IgD-negative memory B cell (primary cell): ENCODE measurements at regions not wholly inside any gene's neighbourhood (a gene's known extent, or its start where the extent isn't known, plus 50 kb on each side); places are given as distances from the start of the nearest gene placed in this dataset.

Source experiments
- H3K27ac Mint-ChIP-seq, 3 donors: one replicate each; pipeline ENCODE4 v1.8.0; 2020 to 2022; ENCODE audit warnings: mild to moderate bottlenecking in 3 of 3, mixed read lengths in 3 of 3, moderate library complexity in 1 of 3
- H3K27me3 Mint-ChIP-seq: one replicate; pipeline ENCODE4 v1.8.0; 2021; ENCODE audit warnings: mixed read lengths
- H3K36me3 Mint-ChIP-seq: one replicate; pipeline ENCODE4 v1.8.0; 2020; ENCODE audit warnings: mild to moderate bottlenecking, mixed read lengths
- H3K4me1 Mint-ChIP-seq, 3 donors: one replicate each; pipeline ENCODE4 v1.8.0; 2020 to 2022; ENCODE audit warnings: mixed read lengths in 3 of 3, mild to moderate bottlenecking in 1 of 3
- H3K4me3 Mint-ChIP-seq, 4 donors: one replicate each; pipeline ENCODE4 v1.8.0; 2020 to 2022; ENCODE audit warnings: mild to moderate bottlenecking in 4 of 4, mixed read lengths in 4 of 4, moderate library complexity in 3 of 4
- H3K9me3 Mint-ChIP-seq, 3 donors: one replicate each; pipeline ENCODE4 v1.8.0; 2020 to 2021; ENCODE audit warnings: mixed read lengths in 3 of 3, mild to moderate bottlenecking in 1 of 3

GRCh38 chr6:77037439-77037838, 425.9 kb downstream of the HTR1B start:
- Mint-ChIP-seq H3K9me3 (peaks cover 6 to 11% (median 7%) of the 10 kb centered on the region in 3 donors), H3K36me3 (no peaks in the 10 kb centered on the region), H3K27ac (no peak overlapping the region), H3K27me3 (no peaks in the 10 kb centered on the region), H3K4me3 (no peak overlapping the region), H3K4me1 (no peaks in the 10 kb centered on the region)

DNA sequence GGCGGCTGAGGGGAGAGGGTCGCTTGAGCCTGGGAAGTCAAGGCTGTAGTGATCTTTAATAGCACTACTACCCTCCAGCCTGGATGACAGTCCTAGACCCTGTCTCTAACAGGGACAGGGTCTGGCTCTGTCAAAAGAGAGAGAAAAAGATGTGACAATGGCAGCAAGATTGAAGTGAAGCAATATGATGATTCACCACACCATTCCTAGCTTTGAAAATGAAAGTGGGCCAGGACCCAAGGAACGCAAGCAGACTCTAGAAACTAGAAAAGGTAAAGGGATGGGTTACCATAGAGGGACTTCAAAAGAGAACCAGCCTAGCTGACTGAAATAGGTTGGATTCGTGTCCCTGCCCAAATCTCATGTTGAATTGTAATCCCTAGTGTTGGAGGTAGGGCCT, 426.9 kb downstream of the HTR1B start:
- Mint-ChIP-seq H3K27me3 (no peaks in the 10 kb centered on the region), H3K9me3 (peaks cover 4 to 11% (median 11%) of the 10 kb centered on the region in 3 donors), H3K36me3 (no peaks in the 10 kb centered on the region), H3K27ac (no peak overlapping the region), H3K4me1 (no peaks in the 10 kb centered on the region), H3K4me3 (no peak overlapping the region)

- H3K27me3 Mint-ChIP-seq = no peaks in the 10 kb centered on the region
- no peak overlapping the region for H3K4me3 Mint-ChIP-seq
- H3K27ac Mint-ChIP-seq = no peak overlapping the region
- no peaks in the 10 kb centered on the region for H3K4me1 Mint-ChIP-seq
- H3K9me3 Mint-ChIP-seq = peaks cover 5 to 11% (median 6%) of the 10 kb centered on the region in 3 donors
- no peaks in the 10 kb centered on the region for H3K36me3 Mint-ChIP-seq
These were observed 429.1 kb downstream of the HTR1B start for GRCh38 chr6:77034161-77034560.

DNA sequence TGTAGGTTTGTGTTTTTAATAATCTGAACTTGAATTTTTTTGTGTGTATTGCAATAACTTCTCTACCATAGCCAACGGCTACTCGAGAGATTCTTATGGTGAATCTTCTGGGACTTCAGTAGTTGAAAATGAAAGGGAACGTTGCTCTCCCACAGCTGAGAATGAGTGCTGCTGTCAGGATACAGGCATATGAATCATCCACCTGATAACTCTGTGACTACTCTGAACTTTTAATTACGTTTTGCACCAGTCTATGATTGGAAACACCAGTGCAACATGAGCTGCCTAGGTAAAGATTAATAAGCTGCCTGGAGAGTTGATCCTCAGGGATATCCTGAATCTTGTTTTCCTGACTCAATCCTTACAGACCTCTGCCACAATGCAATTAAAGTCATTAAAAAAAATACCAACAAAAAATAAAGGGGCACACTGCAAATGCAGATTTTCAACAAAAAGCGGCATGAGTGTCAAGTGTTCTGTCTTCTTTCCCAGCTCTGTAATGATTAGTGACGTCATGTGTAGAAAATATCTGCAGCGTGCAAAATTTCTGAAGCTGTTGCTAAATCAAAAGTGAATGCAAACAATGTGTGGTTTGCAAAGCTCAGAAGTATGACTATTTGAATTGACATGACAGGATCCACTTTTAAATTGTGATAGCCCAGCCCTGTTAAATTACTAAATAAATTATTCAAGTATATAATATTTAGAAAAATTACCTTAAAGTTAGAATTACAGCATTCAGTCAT, 432.2 kb downstream of the HTR1B start:
- Mint-ChIP-seq H3K4me1 (no peaks in the 10 kb centered on the region), H3K27ac (no peak overlapping the region), H3K36me3 (no peaks in the 10 kb centered on the region), H3K4me3 (no peak overlapping the region), H3K9me3 (peaks cover 0 to 7% (median 3%) of the 10 kb centered on the region in 3 donors), H3K27me3 (no peaks in the 10 kb centered on the region)

DNA sequence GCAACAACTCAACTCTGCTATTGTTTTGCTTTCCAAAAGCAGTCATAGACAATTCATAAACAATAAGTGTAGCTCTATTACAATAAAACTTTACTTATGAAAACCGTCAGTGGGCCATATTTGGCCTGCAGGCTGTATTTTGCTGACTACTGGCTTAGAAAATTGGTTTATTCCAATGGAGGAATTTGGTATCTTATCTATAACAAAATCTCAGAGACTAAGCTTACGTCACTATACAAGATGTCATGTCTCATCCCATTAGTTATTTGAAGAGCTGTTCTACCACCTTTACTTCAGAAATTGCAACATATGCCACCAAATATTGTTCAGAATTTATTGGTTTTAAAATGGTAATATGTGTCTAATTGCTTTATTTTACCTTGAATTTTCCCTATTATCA, 436.9 kb downstream of the HTR1B start:
- H3K4me1 Mint-ChIP-seq = no peaks in the 10 kb centered on the region
- no peak overlapping the region for H3K4me3 Mint-ChIP-seq

GRCh38 chr6:77025736-77026223, 437.5 kb downstream of the HTR1B start:
- H3K4me1 Mint-ChIP-seq = no peaks in the 10 kb centered on the region
- no peak overlapping the region for H3K27ac Mint-ChIP-seq
- H3K27me3 Mint-ChIP-seq = no peaks in the 10 kb centered on the region
- H3K36me3 Mint-ChIP-seq = no peaks in the 10 kb centered on the region
- H3K9me3 Mint-ChIP-seq = peaks cover 0 to 3% (median 0%) of the 10 kb centered on the region in 3 donors
- H3K4me3 Mint-ChIP-seq = no peak overlapping the region

More for the DNA sequence above, 436.9 kb downstream of the HTR1B start:
- Mint-ChIP-seq H3K9me3 (peaks cover 0 to 3% (median 0%) of the 10 kb centered on the region in 3 donors), H3K36me3 (no peaks in the 10 kb centered on the region), H3K27me3 (no peaks in the 10 kb centered on the region), H3K27ac (no peak overlapping the region)

DNA sequence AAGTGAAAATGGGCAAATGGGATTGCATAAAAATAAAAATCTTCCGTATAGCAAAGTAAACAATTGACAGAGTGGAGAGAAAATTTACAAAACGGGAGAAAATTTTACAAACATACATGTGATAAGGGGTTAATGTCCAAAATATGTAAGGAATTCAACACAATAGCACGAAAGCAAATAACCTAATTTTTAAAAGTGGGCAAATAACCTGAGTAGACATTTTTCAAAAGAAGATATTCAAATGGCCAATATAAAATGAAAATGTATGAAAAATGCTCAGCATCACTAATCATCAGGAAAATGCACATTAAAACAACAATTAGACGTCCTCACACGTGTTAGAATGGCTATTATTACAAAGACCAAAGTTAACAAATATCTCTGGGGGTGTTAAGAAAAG, 441.5 kb downstream of the HTR1B start:
- Mint-ChIP-seq H3K27ac (no peak overlapping the region), H3K36me3 (no peaks in the 10 kb centered on the region), H3K27me3 (no peaks in the 10 kb centered on the region), H3K4me1 (no peaks in the 10 kb centered on the region), H3K4me3 (no peak overlapping the region), H3K9me3 (peaks cover 0 to 2% (median 0%) of the 10 kb centered on the region in 3 donors)

- Mint-ChIP-seq H3K9me3 (peaks cover 0 to 2% (median 0%) of the 10 kb centered on the region in 3 donors), H3K4me1 (no peaks in the 10 kb centered on the region), H3K27ac (no peak overlapping the region), H3K36me3 (no peaks in the 10 kb centered on the region), H3K4me3 (no peak overlapping the region), H3K27me3 (no peaks in the 10 kb centered on the region)
These were observed 442.1 kb downstream of the HTR1B start for GRCh38 chr6:77021232-77021631.

- no peaks in the 10 kb centered on the region for H3K27me3 Mint-ChIP-seq
- H3K9me3 Mint-ChIP-seq = peaks cover 0 to 2% (median 0%) of the 10 kb centered on the region in 3 donors
- H3K27ac Mint-ChIP-seq = no peak overlapping the region
- H3K4me1 Mint-ChIP-seq = no peaks in the 10 kb centered on the region
- H3K36me3 Mint-ChIP-seq = no peaks in the 10 kb centered on the region
- H3K4me3 Mint-ChIP-seq = no peak overlapping the region
These were observed 444.2 kb downstream of the HTR1B start for GRCh38 chr6:77019081-77019480.

DNA sequence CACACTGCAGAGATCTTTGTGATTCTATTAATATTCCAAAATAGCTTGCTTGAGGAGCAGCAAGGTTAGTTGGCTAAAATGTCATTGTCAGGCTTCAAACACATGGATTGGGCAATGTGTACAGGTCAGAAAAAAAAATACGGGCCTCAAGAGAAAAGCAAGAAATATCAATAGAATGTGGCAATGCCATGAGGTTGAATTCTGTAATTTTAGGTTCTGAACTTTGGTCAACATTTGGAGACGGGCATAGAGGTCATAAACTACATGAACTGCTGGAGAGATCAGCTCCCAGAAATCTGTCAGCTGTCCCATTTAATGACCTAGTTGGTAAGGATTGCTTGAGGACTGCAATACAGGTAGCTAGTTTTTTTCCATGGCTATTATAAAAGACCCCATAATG, 445.8 kb downstream of the HTR1B start:
- no peaks in the 10 kb centered on the region for H3K4me1 Mint-ChIP-seq
- no peaks in the 10 kb centered on the region for H3K27me3 Mint-ChIP-seq
- no peak overlapping the region for H3K27ac Mint-ChIP-seq
- H3K9me3 Mint-ChIP-seq = peaks cover 0 to 9% (median 8%) of the 10 kb centered on the region in 3 donors
- H3K4me3 Mint-ChIP-seq = no peak overlapping the region
- H3K36me3 Mint-ChIP-seq = no peaks in the 10 kb centered on the region

GRCh38 chr6:77015350-77015749, 447.9 kb downstream of the HTR1B start:
- no peak overlapping the region for H3K4me3 Mint-ChIP-seq
- no peaks in the 10 kb centered on the region for H3K4me1 Mint-ChIP-seq
- no peaks in the 10 kb centered on the region for H3K27me3 Mint-ChIP-seq
- no peak overlapping the region for H3K27ac Mint-ChIP-seq
- H3K36me3 Mint-ChIP-seq = no peaks in the 10 kb centered on the region
- H3K9me3 Mint-ChIP-seq = peaks cover 2 to 9% (median 8%) of the 10 kb centered on the region in 3 donors

DNA sequence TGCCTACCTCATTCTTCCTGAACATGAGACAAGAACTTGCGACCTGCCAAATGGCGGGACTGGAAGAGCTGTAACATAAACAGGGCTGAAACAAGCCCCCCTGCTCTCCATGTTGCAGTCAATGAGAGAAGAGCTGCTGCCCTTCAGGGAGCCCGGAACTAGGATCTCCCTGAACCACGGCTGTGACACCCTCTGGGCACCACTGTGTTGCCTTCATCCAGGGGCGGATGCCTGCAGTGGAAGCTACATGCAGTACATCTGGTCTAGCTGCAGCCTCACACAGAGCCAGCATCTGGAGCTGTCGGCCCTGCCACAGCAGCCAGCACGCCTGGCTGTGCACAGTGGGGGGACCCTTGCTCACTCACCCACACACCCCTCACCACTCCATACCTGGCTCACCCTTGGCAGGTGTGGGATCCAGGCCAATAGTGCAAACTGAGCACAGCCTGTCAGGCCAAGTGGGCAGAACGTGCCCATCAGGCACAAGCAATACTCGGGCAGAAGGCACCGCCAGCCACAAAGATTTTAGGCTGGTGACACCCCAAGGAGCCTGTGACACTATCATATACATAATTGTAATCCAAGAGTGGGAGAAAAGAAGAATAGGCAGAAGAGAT, 451.3 kb downstream of the HTR1B start:
- H3K4me1 Mint-ChIP-seq = no peaks in the 10 kb centered on the region
- no peak overlapping the region for H3K4me3 Mint-ChIP-seq
- no peaks in the 10 kb centered on the region for H3K36me3 Mint-ChIP-seq
- no peak overlapping the region for H3K27ac Mint-ChIP-seq
- H3K9me3 Mint-ChIP-seq = peaks cover 2 to 9% (median 8%) of the 10 kb centered on the region in 3 donors
- H3K27me3 Mint-ChIP-seq = no peaks in the 10 kb centered on the region

- Mint-ChIP-seq H3K36me3 (no peaks in the 10 kb centered on the region), H3K27ac (no peak overlapping the region), H3K9me3 (peaks cover 2 to 8% (median 7%) of the 10 kb centered on the region in 3 donors), H3K4me3 (no peak overlapping the region), H3K27me3 (no peaks in the 10 kb centered on the region), H3K4me1 (no peaks in the 10 kb centered on the region)
These were observed 452.3 kb downstream of the HTR1B start for GRCh38 chr6:77010931-77011542.

DNA sequence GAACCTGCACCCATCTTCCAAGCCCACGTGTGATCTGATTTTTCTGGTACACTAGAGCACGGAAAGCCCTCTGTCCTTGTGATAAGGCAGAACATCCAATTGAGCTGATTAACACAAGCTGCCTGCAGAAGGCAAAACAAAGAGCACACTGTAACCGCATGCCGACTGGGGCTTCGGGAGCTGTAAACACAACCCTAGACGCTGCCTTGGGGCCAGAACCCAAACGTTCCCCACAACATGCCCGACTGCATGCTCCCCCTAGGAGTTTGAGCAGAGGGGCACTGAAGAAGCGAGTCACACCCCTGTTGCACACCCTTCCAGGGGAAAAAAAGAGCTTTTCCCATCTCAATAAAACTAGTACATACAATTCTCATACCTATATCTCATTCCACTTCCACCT, 470.7 kb downstream of the HTR1B start:
- Mint-ChIP-seq H3K9me3 (peaks cover 0 to 4% (median 3%) of the 10 kb centered on the region in 3 donors), H3K27me3 (no peaks in the 10 kb centered on the region), H3K36me3 (no peaks in the 10 kb centered on the region), H3K4me1 (no peaks in the 10 kb centered on the region), H3K27ac (no peak overlapping the region), H3K4me3 (no peak overlapping the region)

DNA sequence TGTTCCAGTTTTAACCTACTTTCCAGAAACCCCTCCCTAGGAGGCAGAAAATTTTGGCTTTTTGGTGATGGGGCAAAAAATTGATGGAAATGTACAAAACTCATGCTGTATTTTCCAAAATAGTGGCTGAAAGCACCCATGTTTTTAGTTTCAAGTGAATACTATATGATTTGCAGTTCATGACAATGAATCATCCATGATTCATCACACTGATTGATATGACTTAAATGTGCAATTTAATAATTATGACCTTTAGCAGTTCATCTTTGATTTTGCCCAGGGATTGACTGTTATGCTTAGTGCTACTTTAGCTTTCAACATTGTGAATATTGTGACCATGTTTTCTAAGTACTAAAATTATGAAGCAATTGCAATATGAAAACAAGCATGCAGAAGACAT, 478.7 kb downstream of the HTR1B start:
- no peak overlapping the region for H3K4me3 Mint-ChIP-seq
- no peaks in the 10 kb centered on the region for H3K27me3 Mint-ChIP-seq

More for the DNA sequence above, 478.7 kb downstream of the HTR1B start:
- Mint-ChIP-seq H3K27ac (no peak overlapping the region), H3K36me3 (no peaks in the 10 kb centered on the region), H3K4me1 (no peaks in the 10 kb centered on the region), H3K9me3 (peaks cover 0 to 6% (median 2%) of the 10 kb centered on the region in 3 donors)
